ENCODE measurements at regions not wholly inside any gene's neighbourhood (a gene's known extent, or its start where the extent isn't known, plus 50 kb on each side); places are given as distances from the start of the nearest gene placed in this dataset.

DNA sequence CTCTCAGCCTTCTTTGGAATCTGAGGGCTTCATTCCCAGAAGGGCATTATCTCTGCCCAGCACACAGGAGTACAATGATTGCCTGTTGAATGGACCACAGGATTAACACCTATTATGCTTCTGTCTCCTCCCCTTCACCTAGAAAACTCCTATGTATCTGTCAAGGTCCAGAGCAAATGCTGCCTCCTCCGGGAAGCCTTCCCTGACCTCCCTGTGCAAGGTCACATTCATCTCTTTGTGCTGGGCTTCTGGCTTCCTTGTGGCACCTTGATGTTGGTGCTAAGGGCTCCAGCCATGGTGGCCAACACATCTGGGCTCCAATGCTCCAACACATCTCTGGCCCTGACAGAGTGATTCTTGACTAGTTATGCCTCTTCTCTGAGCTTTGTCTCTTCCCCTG, 49.9 kb upstream of the ATP2B2 start:
- TF ChIP-seq, protein P1, sequence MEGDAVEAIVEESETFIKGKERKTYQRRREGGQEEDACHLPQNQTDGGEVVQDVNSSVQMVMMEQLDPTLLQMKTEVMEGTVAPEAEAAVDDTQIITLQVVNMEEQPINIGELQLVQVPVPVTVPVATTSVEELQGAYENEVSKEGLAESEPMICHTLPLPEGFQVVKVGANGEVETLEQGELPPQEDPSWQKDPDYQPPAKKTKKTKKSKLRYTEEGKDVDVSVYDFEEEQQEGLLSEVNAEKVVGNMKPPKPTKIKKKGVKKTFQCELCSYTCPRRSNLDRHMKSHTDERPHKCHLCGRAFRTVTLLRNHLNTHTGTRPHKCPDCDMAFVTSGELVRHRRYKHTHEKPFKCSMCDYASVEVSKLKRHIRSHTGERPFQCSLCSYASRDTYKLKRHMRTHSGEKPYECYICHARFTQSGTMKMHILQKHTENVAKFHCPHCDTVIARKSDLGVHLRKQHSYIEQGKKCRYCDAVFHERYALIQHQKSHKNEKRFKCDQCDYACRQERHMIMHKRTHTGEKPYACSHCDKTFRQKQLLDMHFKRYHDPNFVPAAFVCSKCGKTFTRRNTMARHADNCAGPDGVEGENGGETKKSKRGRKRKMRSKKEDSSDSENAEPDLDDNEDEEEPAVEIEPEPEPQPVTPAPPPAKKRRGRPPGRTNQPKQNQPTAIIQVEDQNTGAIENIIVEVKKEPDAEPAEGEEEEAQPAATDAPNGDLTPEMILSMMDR (conservative IDR thresholded peaks at IDR 0.05; ENCODE audit: low read depth), result no peak
- POLR2A ChIA-PET (ENCODE audit: low non-redundant PET), result no interaction called here
- H3K27ac ChIP-seq, result no peak overlapping the region
- no peak for DNase-seq (ENCODE audit: low spot score)
- CTCF ChIA-PET, result no interaction called here

- DNase-seq (ENCODE audit: low spot score), result no peak
- TF ChIP-seq, protein P1 (conservative IDR thresholded peaks at IDR 0.05; ENCODE audit: low read depth), result no peak
- no peak overlapping the region for H3K27ac ChIP-seq
- ChIA-PET POLR2A (ENCODE audit: low non-redundant PET) (no interaction called here), CTCF (no interaction called here)
Observed at GRCh38 chr3:10556312-10556711, 50.9 kb upstream of the ATP2B2 start.

DNA sequence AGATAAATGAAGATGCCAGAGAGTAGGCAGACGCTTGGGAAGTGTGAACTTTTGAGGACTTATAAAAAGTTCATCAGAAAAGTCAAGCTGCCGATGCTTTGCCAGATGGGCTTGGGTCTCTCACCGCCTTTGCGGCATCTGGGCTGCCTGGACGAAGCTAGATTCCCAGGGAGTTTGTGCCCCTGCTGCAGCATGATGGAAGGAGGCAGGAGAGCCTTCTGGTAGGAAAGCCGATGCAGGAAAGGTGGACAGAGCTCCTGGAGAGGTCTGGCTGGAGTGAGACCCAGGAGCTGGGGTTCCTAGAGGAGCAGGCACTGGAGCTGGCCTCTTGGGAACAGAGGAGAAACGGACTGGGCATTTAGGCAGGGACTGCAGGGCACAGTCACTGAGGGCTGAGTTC, 51.9 kb upstream of the ATP2B2 start:
- POLR2A ChIA-PET (ENCODE audit: low non-redundant PET), result no interaction called here
- CTCF ChIA-PET, result no interaction called here
- no peak overlapping the region for H3K27ac ChIP-seq

GRCh38 chr3:10557781-10558373, 52.5 kb upstream of the ATP2B2 start:
- ChIA-PET POLR2A (ENCODE audit: low non-redundant PET) (no interaction called here), CTCF (no interaction called here)
- H3K27ac ChIP-seq, result no peak overlapping the region
- TF ChIP-seq, protein P1 (conservative IDR thresholded peaks at IDR 0.05; ENCODE audit: low read depth), result no peak
- peak; percentile 49 for DNase-seq (ENCODE audit: low spot score)

More for the DNA sequence above, 51.9 kb upstream of the ATP2B2 start:
- DNase-seq (ENCODE audit: low spot score), result no peak
- TF ChIP-seq, protein P1 (conservative IDR thresholded peaks at IDR 0.05; ENCODE audit: low read depth), result no peak

DNA sequence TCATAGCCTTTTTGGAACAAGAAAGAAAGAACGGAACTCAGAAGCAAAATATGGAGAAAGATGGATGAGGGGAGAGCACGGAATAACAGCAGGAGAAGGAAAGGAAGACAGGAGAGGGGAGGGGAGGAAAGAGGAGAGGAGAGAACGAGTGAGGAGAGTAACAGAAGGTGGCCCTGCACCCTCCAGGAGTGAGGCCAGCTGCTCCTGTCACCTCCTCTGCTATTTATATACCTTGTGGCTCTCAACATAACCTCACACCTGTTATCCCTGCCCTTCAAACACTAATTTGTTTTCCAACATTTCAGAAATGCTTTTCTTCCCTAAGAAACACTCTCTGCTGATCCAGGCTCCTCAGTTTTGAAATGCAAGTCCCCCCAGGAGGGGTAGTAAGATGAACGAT, 53.4 kb upstream of the ATP2B2 start:
- no peak for DNase-seq (ENCODE audit: low spot score)
- TF ChIP-seq, protein P1 (conservative IDR thresholded peaks at IDR 0.05; ENCODE audit: low read depth), result no peak
- POLR2A ChIA-PET (ENCODE audit: low non-redundant PET), result no interaction called here

DNA sequence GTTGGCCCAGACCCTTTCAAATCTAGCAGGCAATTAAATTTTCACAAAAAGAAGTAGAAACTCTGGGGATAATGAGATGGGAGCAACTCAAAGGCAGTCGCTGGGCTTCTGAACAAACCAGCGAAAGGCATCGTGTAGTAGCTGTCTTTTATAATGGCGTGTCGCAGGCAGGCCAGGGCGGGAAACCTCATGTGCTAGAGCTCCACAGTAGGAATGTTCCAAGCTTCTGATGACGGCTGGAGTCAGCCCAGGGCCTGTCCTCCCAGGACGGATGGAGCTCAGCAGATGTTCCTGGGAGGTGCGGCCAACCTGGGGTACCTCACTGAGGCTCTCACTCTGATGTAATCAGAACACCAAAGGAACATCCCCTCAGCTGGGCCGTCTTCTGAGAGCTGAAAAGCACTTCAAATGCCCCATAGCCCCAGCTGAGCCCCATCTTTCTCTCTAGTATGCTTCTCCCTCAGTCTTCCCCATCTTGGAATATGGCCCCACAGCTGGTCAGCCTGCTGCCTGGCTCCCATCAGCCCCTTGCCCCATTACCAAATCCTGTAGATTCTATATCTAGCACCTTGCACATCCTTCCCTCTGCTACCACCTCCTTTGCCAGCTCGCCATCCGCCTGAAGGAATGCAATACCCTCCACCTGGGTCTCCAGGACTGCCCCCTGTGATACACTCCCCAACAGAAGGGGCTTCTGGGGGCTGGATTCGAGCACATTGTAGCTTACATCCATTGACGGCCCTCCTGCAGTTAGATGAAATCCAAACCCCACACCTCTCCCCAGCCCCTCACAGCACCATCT, 54.9 kb upstream of the ATP2B2 start:
- no peak overlapping the region for H3K27ac ChIP-seq
- CTCF ChIA-PET, result interaction anchor here (0.6 kb wide), 1 partner anchor 74 kb away, joined by 3 read pairs; no protein-coding TSS in a partner anchor
- POLR2A ChIA-PET (ENCODE audit: low non-redundant PET), result no interaction called here
- TF ChIP-seq, protein P1 (conservative IDR thresholded peaks at IDR 0.05; ENCODE audit: low read depth), result no peak
- DNase-seq (ENCODE audit: low spot score), result no peak

More for the DNA sequence above, 53.4 kb upstream of the ATP2B2 start:
- CTCF ChIA-PET, result no interaction called here
- no peak overlapping the region for H3K27ac ChIP-seq
